NCI-H2171 (cell line): ENCODE measurements at regions not wholly inside any gene's neighbourhood (a gene's known extent, or its start where the extent isn't known, plus 50 kb on each side); places are given as distances from the start of the nearest gene placed in this dataset.
A peak's percentile ranks its signal among the peaks of the same experiment; 100 is the strongest.

Experiments used
- DNase-seq: peaks from one replicate; lab custom pipeline; 2025; lab: John Stamatoyannopoulos, UW

GRCh38 chr13:50684366-50684765, 159.1 kb downstream of the DLEU7 start:
- DNase-seq: no peak

GRCh38 chr13:50685491-50685890, 158.0 kb downstream of the DLEU7 start:
- DNase-seq: peak; percentile 27

GRCh38 chr13:50685956-50686355, 157.5 kb downstream of the DLEU7 start:
- no peak for DNase-seq

GRCh38 chr13:50686551-50686950, 156.9 kb downstream of the DLEU7 start:
- no peak for DNase-seq

GRCh38 chr13:50687545-50687944, 155.9 kb downstream of the DLEU7 start:
- no peak for DNase-seq

- DNase-seq: no peak
These were observed 153.5 kb downstream of the DLEU7 start for GRCh38 chr13:50690006-50690405.

GRCh38 chr13:50691176-50691680, 152.3 kb downstream of the DLEU7 start:
- DNase-seq: no peak

- no peak for DNase-seq
These were observed 151.7 kb downstream of the DLEU7 start for GRCh38 chr13:50691681-50692263.

- DNase-seq: no peak
These were observed 151.0 kb downstream of the DLEU7 start for GRCh38 chr13:50692396-50692915.

- DNase-seq: no peak
These were observed 149.8 kb downstream of the DLEU7 start for GRCh38 chr13:50693727-50694126.

- DNase-seq: no peak
These were observed 145.5 kb downstream of the DLEU7 start for GRCh38 chr13:50697746-50698539.

GRCh38 chr13:50699874-50700663, 143.4 kb downstream of the DLEU7 start:
- DNase-seq: peak; percentile 9

- DNase-seq: no peak
These were observed 142.7 kb downstream of the DLEU7 start for GRCh38 chr13:50700664-50701305.

GRCh38 chr13:50701469-50701868, 142.0 kb downstream of the DLEU7 start:
- DNase-seq: no peak

GRCh38 chr13:50706505-50706904, 137.0 kb downstream of the DLEU7 start:
- no peak for DNase-seq

GRCh38 chr13:50707628-50708027, 135.9 kb downstream of the DLEU7 start:
- DNase-seq: peak; percentile 43

- peak; percentile 10 for DNase-seq
These were observed 135.0 kb downstream of the DLEU7 start for GRCh38 chr13:50708461-50708860.

GRCh38 chr13:50709058-50709457, 134.4 kb downstream of the DLEU7 start:
- DNase-seq: no peak

GRCh38 chr13:50711131-50711815, 132.2 kb downstream of the DLEU7 start:
- DNase-seq: no peak

- DNase-seq: no peak
These were observed 131.5 kb downstream of the DLEU7 start for GRCh38 chr13:50711996-50712395.

GRCh38 chr13:50712456-50712855, 131.0 kb downstream of the DLEU7 start:
- no peak for DNase-seq
